ENCODE measurements at regions not wholly inside any gene's neighbourhood (a gene's known extent, or its start where the extent isn't known, plus 50 kb on each side); places are given as distances from the start of the nearest gene placed in this dataset.

DNA sequence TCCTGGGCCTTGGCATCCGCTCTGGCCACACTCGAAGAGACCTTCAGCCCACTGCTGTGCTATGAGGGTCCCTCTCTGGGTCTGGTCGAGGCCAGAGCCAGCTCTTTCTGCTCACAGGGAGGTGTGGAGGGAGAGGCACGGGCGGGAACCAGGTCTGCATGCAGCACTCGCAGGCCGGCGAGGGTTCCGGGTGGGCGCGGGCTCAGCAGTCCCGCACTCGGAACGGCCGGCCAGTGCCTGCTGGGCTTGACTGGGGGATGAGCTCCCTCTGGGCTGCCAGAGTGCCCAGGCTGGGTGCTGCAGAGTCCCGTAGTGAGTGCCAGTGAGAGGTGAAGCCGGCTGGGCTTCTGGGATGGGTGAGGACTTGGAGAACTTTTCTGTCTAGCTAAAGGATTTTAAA lies 882.7 kb downstream of the XPNPEP1 start:
- no peaks in the 10 kb centered on the region for H3K36me3 ChIP-seq (replicated peaks in 1 of 2; ENCODE audit: control extremely low read depth in 1 of 2, control insufficient read depth in 1 of 2, extremely low read depth in 1 of 2, insufficient read depth in 2 of 2, low read length in 1 of 2)
- TF ChIP-seq EZH2 (IDR thresholded peaks at IDR 0.05; ENCODE audit: borderline replicate concordance, insufficient read depth, low read depth, low read length, poor library complexity, severe bottlenecking) (no peak), CTCF (IDR thresholded peaks at IDR 0.05) (no peak)
- ChIA-PET POLR2A (no interaction called here), CTCF (no interaction called here)
- 90% methylated on average over 16 of the region's 17 CpGs for WGBS (ENCODE audit: insufficient coverage)
- no peak overlapping the region for H3K9ac ChIP-seq (ENCODE audit: low read length)
- no peaks in the 10 kb centered on the region for H3K4me1 ChIP-seq (ENCODE audit: control insufficient read depth in 2 of 2, insufficient read depth in 2 of 2, low read length in 2 of 2)
- no peak overlapping the region for H3K4me2 ChIP-seq (replicated peaks; ENCODE audit: low read depth, low read length, poor library complexity, severe bottlenecking)
- no peaks in the 10 kb centered on the region for H3K27me3 Mint-ChIP-seq
- H2AFZ ChIP-seq (ENCODE audit: insufficient read depth, low read depth, low read length, poor library complexity, severe bottlenecking) = no peak overlapping the region
- no peak overlapping the region for H3K4me3 Mint-ChIP-seq
- H3K27ac ChIP-seq (ENCODE audit: low read length in 2 of 2) = no peak overlapping the region
- DNase-seq = no peak
- no peaks in the 10 kb centered on the region for H4K20me1 ChIP-seq (ENCODE audit: control insufficient read depth, insufficient read depth, low read length, poor library complexity, severe bottlenecking)
- no peaks in the 10 kb centered on the region for H3K9me3 Mint-ChIP-seq (ENCODE audit: insufficient read depth)
- intact Hi-C loops (cut with micrococcal nuclease) = no loop called here
- peaks cover 0 to 6% (median 0%) of the 10 kb centered on the region in 3 donors for H3K9me3 ChIP-seq (ENCODE audit: control extremely low read depth in 1 of 3, control insufficient read depth in 2 of 3, insufficient read depth in 1 of 3, low read length in 2 of 3)
- H3K4me3 ChIP-seq (ENCODE audit: control extremely low read depth in 1 of 5, extremely low read depth in 1 of 5, insufficient read depth in 1 of 5, low read depth in 2 of 5, low read length in 4 of 5) = no peak overlapping the region
- no peaks in the 10 kb centered on the region for H3K79me2 ChIP-seq (ENCODE audit: control insufficient read depth, insufficient read depth, low read length)
- H3K27ac Mint-ChIP-seq = no peak overlapping the region
- H3K27me3 ChIP-seq (replicated peaks in 1 of 4; ENCODE audit: control extremely low read depth in 1 of 4, control insufficient read depth in 3 of 4, insufficient read depth in 4 of 4, low read length in 3 of 4) = no peaks in the 10 kb centered on the region
- no peak for ATAC-seq (ENCODE audit: low read depth)
- no peaks in the 10 kb centered on the region for H3K4me1 Mint-ChIP-seq

DNA sequence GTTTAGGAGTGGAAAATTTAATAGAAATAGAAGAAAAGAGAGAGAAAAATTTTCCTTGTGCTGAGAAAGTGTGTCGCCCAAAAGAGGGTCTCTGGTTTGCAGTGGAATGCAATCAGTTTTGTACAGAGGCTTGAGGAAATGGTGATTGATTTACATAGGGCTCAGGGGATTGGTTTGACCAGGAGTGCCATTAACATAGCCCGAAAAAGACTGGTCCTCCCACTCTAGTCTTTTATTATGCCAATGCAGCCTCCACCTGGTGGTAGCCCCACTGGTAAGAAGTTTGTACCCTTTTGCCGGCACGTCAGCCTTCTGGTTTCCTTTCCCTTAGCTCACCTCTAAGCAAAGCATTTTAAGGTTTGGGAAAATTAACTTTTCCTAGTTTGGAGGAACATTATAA lies 885.3 kb downstream of the XPNPEP1 start:
- Histone ChIP-seq H3K4me2 (replicated peaks; ENCODE audit: low read depth, low read length, poor library complexity, severe bottlenecking) (no peak overlapping the region), H3K79me2 (ENCODE audit: control insufficient read depth, insufficient read depth, low read length) (no peaks in the 10 kb centered on the region), H3K27ac (ENCODE audit: low read length in 2 of 2) (no peak overlapping the region), H3K27me3 (replicated peaks in 1 of 4; ENCODE audit: control extremely low read depth in 1 of 4, control insufficient read depth in 3 of 4, insufficient read depth in 4 of 4, low read length in 3 of 4) (no peaks in the 10 kb centered on the region), H2AFZ (ENCODE audit: insufficient read depth, low read depth, low read length, poor library complexity, severe bottlenecking) (no peak overlapping the region), H3K9me3 (ENCODE audit: control extremely low read depth in 1 of 3, control insufficient read depth in 2 of 3, insufficient read depth in 1 of 3, low read length in 2 of 3) (peaks cover 0 to 6% (median 0%) of the 10 kb centered on the region in 3 donors), H3K36me3 (replicated peaks in 1 of 2; ENCODE audit: control extremely low read depth in 1 of 2, control insufficient read depth in 1 of 2, extremely low read depth in 1 of 2, insufficient read depth in 2 of 2, low read length in 1 of 2) (no peaks in the 10 kb centered on the region), H3K4me3 (ENCODE audit: control extremely low read depth in 1 of 5, extremely low read depth in 1 of 5, insufficient read depth in 1 of 5, low read depth in 2 of 5, low read length in 4 of 5) (no peak overlapping the region), H4K20me1 (ENCODE audit: control insufficient read depth, insufficient read depth, low read length, poor library complexity, severe bottlenecking) (no peaks in the 10 kb centered on the region), H3K4me1 (ENCODE audit: control insufficient read depth in 2 of 2, insufficient read depth in 2 of 2, low read length in 2 of 2) (no peaks in the 10 kb centered on the region), H3K9ac (ENCODE audit: low read length) (no peak overlapping the region)
- ATAC-seq (ENCODE audit: low read depth) = no peak
- Mint-ChIP-seq H3K27ac (no peak overlapping the region), H3K27me3 (no peaks in the 10 kb centered on the region), H3K4me1 (no peaks in the 10 kb centered on the region), H3K4me3 (no peak overlapping the region), H3K9me3 (ENCODE audit: insufficient read depth) (no peaks in the 10 kb centered on the region)
- ChIA-PET POLR2A (no interaction called here), CTCF (no interaction called here)
- intact Hi-C loops (cut with micrococcal nuclease) = no loop called here
- no peak for DNase-seq
- TF ChIP-seq EZH2 (IDR thresholded peaks at IDR 0.05; ENCODE audit: borderline replicate concordance, insufficient read depth, low read depth, low read length, poor library complexity, severe bottlenecking) = no peak
- TF ChIP-seq CTCF (IDR thresholded peaks at IDR 0.05) = no peak
- WGBS (ENCODE audit: insufficient coverage) = 59% methylated on average over 2 of the region's 4 CpGs

All from B cell (primary cell).